ENCODE measurements at regions not wholly inside any gene's neighbourhood (a gene's known extent, or its start where the extent isn't known, plus 50 kb on each side); places are given as distances from the start of the nearest gene placed in this dataset.
"Not testable (repeated sequence)": the region's sequence is repeated elsewhere in the genome, so short reads cannot be mapped to it uniquely, and the experiment has no call there.

GRCh38 chr4:72814241-72814640, 245.2 kb upstream of the ADAMTS3 start:
- H3K4me3 ChIP-seq (ENCODE audit: low read depth, low read length) = no peak overlapping the region
- no peak for DNase-seq (ENCODE audit: low read depth)

- DNase-seq (ENCODE audit: low read depth) = no peak
- no peak overlapping the region for H3K4me3 ChIP-seq (ENCODE audit: low read depth, low read length)
Observed at GRCh38 chr4:72809208-72809607, 240.2 kb upstream of the ADAMTS3 start.

- no peak for DNase-seq (ENCODE audit: low read depth)
- no peak overlapping the region for H3K4me3 ChIP-seq (ENCODE audit: low read depth, low read length)
Observed at GRCh38 chr4:72805284-72805683, 236.3 kb upstream of the ADAMTS3 start.

GRCh38 chr4:72797486-72797885, 228.5 kb upstream of the ADAMTS3 start:
- no peak for DNase-seq (ENCODE audit: low read depth)
- no peak overlapping the region for H3K4me3 ChIP-seq (ENCODE audit: low read depth, low read length)

GRCh38 chr4:72791054-72791453, 222.0 kb upstream of the ADAMTS3 start:
- no peak for DNase-seq (ENCODE audit: low read depth)
- H3K4me3 ChIP-seq (ENCODE audit: low read depth, low read length) = no peak overlapping the region

GRCh38 chr4:72786401-72786990, 217.5 kb upstream of the ADAMTS3 start:
- no peak overlapping the region for H3K4me3 ChIP-seq (ENCODE audit: low read depth, low read length)
- DNase-seq (ENCODE audit: low read depth) = no peak

GRCh38 chr4:72779241-72779640, 210.2 kb upstream of the ADAMTS3 start:
- no peak for DNase-seq (ENCODE audit: low read depth)

GRCh38 chr4:72777436-72777835, 208.4 kb upstream of the ADAMTS3 start:
- DNase-seq (ENCODE audit: low read depth) = no peak
- H3K4me3 ChIP-seq (ENCODE audit: low read depth, low read length) = no peak overlapping the region

More at GRCh38 chr4:72779241-72779640, 210.2 kb upstream of the ADAMTS3 start:
- no peak overlapping the region for H3K4me3 ChIP-seq (ENCODE audit: low read depth, low read length)

- DNase-seq (ENCODE audit: low read depth) = no peak
- H3K4me3 ChIP-seq (ENCODE audit: low read depth, low read length) = no peak overlapping the region
Observed at GRCh38 chr4:72770708-72771107, 201.7 kb upstream of the ADAMTS3 start.

- DNase-seq (ENCODE audit: low read depth) = no peak
- no peak overlapping the region for H3K4me3 ChIP-seq (ENCODE audit: low read depth, low read length)
Observed at GRCh38 chr4:72768364-72768763, 199.3 kb upstream of the ADAMTS3 start.

GRCh38 chr4:72767618-72768302, 198.7 kb upstream of the ADAMTS3 start:
- peak; percentile 56 for DNase-seq (ENCODE audit: low read depth)
- no peak overlapping the region for H3K4me3 ChIP-seq (ENCODE audit: low read depth, low read length)

GRCh38 chr4:72765788-72766187, 196.8 kb upstream of the ADAMTS3 start:
- H3K4me3 ChIP-seq (ENCODE audit: low read depth, low read length); DNase-seq (ENCODE audit: low read depth): not testable (repeated sequence)

GRCh38 chr4:72761368-72762038, 192.5 kb upstream of the ADAMTS3 start:
- DNase-seq (ENCODE audit: low read depth) = no peak
- H3K4me3 ChIP-seq (ENCODE audit: low read depth, low read length) = no peak overlapping the region

GRCh38 chr4:72753414-72753813, 184.4 kb upstream of the ADAMTS3 start:
- not testable (repeated sequence) for H3K4me3 ChIP-seq (ENCODE audit: low read depth, low read length); DNase-seq (ENCODE audit: low read depth)

GRCh38 chr4:72744103-72744725, 175.2 kb upstream of the ADAMTS3 start:
- DNase-seq (ENCODE audit: low read depth) = no peak
- no peak overlapping the region for H3K4me3 ChIP-seq (ENCODE audit: low read depth, low read length)

GRCh38 chr4:72743078-72743477, 174.1 kb upstream of the ADAMTS3 start:
- H3K4me3 ChIP-seq (ENCODE audit: low read depth, low read length) = no peak overlapping the region
- no peak for DNase-seq (ENCODE audit: low read depth)

- H3K4me3 ChIP-seq (ENCODE audit: low read depth, low read length) = no peak overlapping the region
- no peak for DNase-seq (ENCODE audit: low read depth)
Observed at GRCh38 chr4:72715299-72715698, 146.3 kb upstream of the ADAMTS3 start.

- no peak overlapping the region for H3K4me3 ChIP-seq (ENCODE audit: low read depth, low read length)
- no peak for DNase-seq (ENCODE audit: low read depth)
Observed at GRCh38 chr4:72714482-72715279, 145.7 kb upstream of the ADAMTS3 start.

- no peak for DNase-seq (ENCODE audit: low read depth)
- H3K4me3 ChIP-seq (ENCODE audit: low read depth, low read length) = no peak overlapping the region
Observed at GRCh38 chr4:72712997-72713396, 144.0 kb upstream of the ADAMTS3 start.

- no peak for DNase-seq (ENCODE audit: low read depth)
- H3K4me3 ChIP-seq (ENCODE audit: low read depth, low read length) = no peak overlapping the region
Observed at GRCh38 chr4:72709475-72709874, 140.5 kb upstream of the ADAMTS3 start.
